HCT116 (cell line): ENCODE measurements at regions not wholly inside any gene's neighbourhood (a gene's known extent, or its start where the extent isn't known, plus 50 kb on each side); places are given as distances from the start of the nearest gene placed in this dataset.

Experiments
- ATAC-seq: fragments of 200-7000 bp; cut with Tn5 transposase; 2 replicates; pipeline ENCODE4 v1.9.1; 2020; ENCODE audit warnings: mild to moderate bottlenecking, moderate library complexity
- BruUV-seq: library from RNA; stranded (reverse); fragments of 400-500 nt; replicated peaks from 2 replicates; lab custom pipeline; 2021; lab: Mats Ljungman, UMichigan
- CTCF ChIA-PET: fragments of 300-600 bp; sonication (Branson Sonifier 250); formaldehyde crosslinking; loops from one replicate; lab custom pipeline; 2021; ENCODE audit warnings: antibody characterized with exemption; lab: Charles Lee
- POLR2A ChIA-PET: fragments of 300-600, 350-600 bp; sonication (Branson Sonifier 250); formaldehyde crosslinking; loops from one replicate; lab custom pipeline; 2021; ENCODE audit warnings: antibody characterized with exemption; lab: Charles Lee
- RAD21 ChIA-PET, 2 experiments: fragments of 300-600 bp; sonication (Branson Sonifier 250); formaldehyde crosslinking; loops; one replicate each; lab custom pipeline; 2023; ENCODE audit warnings: low total read pairs in 2 of 2; ENCODE audit not compliant: uncharacterized antibody in 2 of 2, unreplicated experiment in 2 of 2, low non-redundant PET in 1 of 2; lab: Charles Lee
- DNase-seq: peaks from one replicate; pipeline ENCODE4 v3.0.0-alpha.2; 2010; ENCODE audit warnings: low read depth, low spot score
- H2AFZ ChIP-seq: fragments of 200-600 bp; shearing (Covaris generic), sonication (generic); 2 replicates; pipeline ENCODE4 v1.6.1; 2017; ENCODE audit warnings: low read depth, mixed run types, mixed read lengths, antibody characterized with exemption, low read length; ENCODE audit not compliant: poor library complexity, severe bottlenecking
- H3K27ac ChIP-seq: 2 replicates; pipeline ENCODE4 v1.5.1; 2012; ENCODE audit warnings: low read depth, low read length
- H3K27me3 ChIP-seq: fragments of 200-600 bp; sonication (generic); 2 replicates; pipeline ENCODE4 v1.6.1; 2016; ENCODE audit warnings: mixed run types, low read length, mixed read lengths; ENCODE audit not compliant: insufficient read depth
- H3K36me3 ChIP-seq, 2 experiments: fragments of 200-500 bp in 1 of 2; fragments of 200-600 bp in 1 of 2; sonication (Bioruptor generic) in 1 of 2; sonication (generic) in 1 of 2; 2 replicates each; pipeline versions ENCODE4 v1.5.1 to v1.6.1; 2014 to 2016; ENCODE audit warnings: low read length in 2 of 2, inconsistent platforms in 1 of 2, mixed read lengths in 1 of 2, mixed run types in 1 of 2; ENCODE audit not compliant: insufficient read depth in 2 of 2, control insufficient read depth in 1 of 2
- H3K4me1 ChIP-seq, 2 experiments: fragments of 200-600 bp in 1 of 2; sonication (generic) in 1 of 2; 2 replicates each; pipeline versions ENCODE4 v1.5.1 to v1.6.1; 2012 to 2017; ENCODE audit warnings: low read length in 2 of 2, inconsistent platforms in 1 of 2, mild to moderate bottlenecking in 1 of 2, mixed read lengths in 1 of 2, mixed run types in 1 of 2, moderate library complexity in 1 of 2; ENCODE audit not compliant: insufficient read depth in 2 of 2, control insufficient read depth in 1 of 2
- H3K4me2 ChIP-seq: fragments of 200-600 bp; sonication (generic); 2 replicates; pipeline ENCODE4 v1.6.1; 2017; ENCODE audit warnings: mixed run types, low read length, mixed read lengths
- H3K4me3 ChIP-seq, 2 experiments: fragments of 200-600 bp in 1 of 2; sonication (generic) in 1 of 2; replicated peaks in 1 of 2; 2 replicates each; pipeline ENCODE4 v1.5.1; 2011 to 2016; ENCODE audit warnings: low read length in 2 of 2, control low read depth in 1 of 2, low read depth in 1 of 2, mild to moderate bottlenecking in 1 of 2, mixed read lengths in 1 of 2, mixed run types in 1 of 2
- H3K79me2 ChIP-seq: fragments of 200-600 bp; sonication (generic); 2 replicates; pipeline ENCODE4 v1.6.1; 2017; ENCODE audit warnings: mild to moderate bottlenecking, mixed run types, low read length, moderate library complexity, mixed read lengths; ENCODE audit not compliant: insufficient read depth
- H3K9ac ChIP-seq: fragments of 200-600 bp; sonication (generic); 2 replicates; pipeline ENCODE4 v1.6.1; 2016; ENCODE audit warnings: low read length, mixed read lengths
- H3K9me2 ChIP-seq: fragments of 200-600 bp; sonication (generic), shearing (Covaris generic); 2 replicates; pipeline ENCODE4 v1.6.1; 2017; ENCODE audit warnings: mixed run types, mild to moderate bottlenecking, moderate library complexity; ENCODE audit not compliant: insufficient read depth
- H3K9me3 ChIP-seq, 2 experiments: fragments of 200-500 bp in 1 of 2; fragments of 200-600 bp in 1 of 2; sonication (Bioruptor generic) in 1 of 2; sonication (generic) in 1 of 2; 2 replicates each; pipeline ENCODE4 v1.6.1; 2014 to 2017; ENCODE audit warnings: low read length in 2 of 2, mixed read lengths in 2 of 2, inconsistent platforms in 1 of 2, low read depth in 1 of 2, mild to moderate bottlenecking in 1 of 2, mixed run types in 1 of 2, moderate library complexity in 1 of 2; ENCODE audit not compliant: control insufficient read depth in 1 of 2, insufficient read depth in 1 of 2
- H4K20me1 ChIP-seq: fragments of 200-600 bp; sonication (generic), shearing (Covaris generic); 2 replicates; pipeline ENCODE4 v1.6.1; 2017; ENCODE audit warnings: mixed run types, mild to moderate bottlenecking, moderate library complexity; ENCODE audit not compliant: insufficient read depth
- CBX3 ChIP-seq: IDR thresholded peaks from 2 replicates; pipeline ENCODE4 v1.6.1; 2012; ENCODE audit warnings: low read depth
- CEBPB ChIP-seq: IDR thresholded peaks from 2 replicates; pipeline ENCODE4 v1.6.1; 2012; ENCODE audit warnings: low read depth
- EZH2phosphoT487 ChIP-seq: fragments of 200-600 bp; IDR thresholded peaks from 2 replicates; pipeline ENCODE4 v1.6.1; 2018; ENCODE audit warnings: antibody characterized with exemption, borderline replicate concordance
- FOSL1 ChIP-seq: IDR thresholded peaks from 2 replicates; pipeline ENCODE4 v1.6.1; 2012; ENCODE audit warnings: low read depth
- POLR2A ChIP-seq: IDR thresholded peaks from 2 replicates; pipeline ENCODE4 v1.7.0; 2011; ENCODE audit warnings: borderline replicate concordance; ENCODE audit not compliant: insufficient read depth, insufficient read length; ENCODE audit errors: extremely low read depth
- POLR2AphosphoS5 ChIP-seq: IDR thresholded peaks from 2 replicates; pipeline ENCODE4 v1.6.1; 2011; ENCODE audit warnings: mild to moderate bottlenecking, low read depth, low read length, moderate library complexity
- SIN3A ChIP-seq: IDR thresholded peaks from 2 replicates; pipeline ENCODE4 v1.6.1; 2012; ENCODE audit warnings: low read depth
- SP1 ChIP-seq: IDR thresholded peaks from 2 replicates; pipeline ENCODE4 v1.6.1; 2012; ENCODE audit warnings: low read depth
- TCF7L2 ChIP-seq: IDR thresholded peaks from 2 replicates; pipeline ENCODE4 v1.7.0; 2011; ENCODE audit warnings: borderline replicate concordance, inconsistent platforms; ENCODE audit not compliant: insufficient read depth, insufficient read length; ENCODE audit errors: extremely low read depth
- YY1 ChIP-seq: IDR thresholded peaks from 2 replicates; pipeline ENCODE4 v1.6.1; 2011; ENCODE audit warnings: low read length, low read depth, moderate library complexity, mild to moderate bottlenecking; ENCODE audit not compliant: insufficient replicate concordance; ENCODE audit errors: extremely low read depth
- ZFX ChIP-seq: fragments of 450-650 bp; IDR thresholded peaks from 2 replicates; pipeline ENCODE4 v1.6.1; 2017
- intact Hi-C: fragments of 100-400 bp; cut with micrococcal nuclease; formaldehyde crosslinking; loops from 2 replicates; pipeline ENCODE4 v1.10.0; 2022
- TF ChIP-seq, protein P1 (sequence below), 3 experiments: fragments of 200-600 bp in 1 of 3; sonication (generic) in 1 of 3; IDR thresholded peaks in 2 of 3; conservative IDR thresholded peaks in 1 of 3; 2 replicates each; pipeline ENCODE4 v1.5.1; 2012 to 2017; ENCODE audit warnings: low read depth in 2 of 3, low read length in 2 of 3, antibody characterized with exemption in 1 of 3, borderline replicate concordance in 1 of 3, control low read depth in 1 of 3, mild to moderate bottlenecking in 1 of 3, mixed read lengths in 1 of 3, mixed run types in 1 of 3, moderate library complexity in 1 of 3; ENCODE audit not compliant: insufficient read depth in 1 of 3
- TF ChIP-seq, protein P2 (sequence below): IDR thresholded peaks from 2 replicates; pipeline ENCODE4 v1.6.1; 2011; ENCODE audit warnings: mild to moderate bottlenecking, low read length, moderate library complexity; ENCODE audit not compliant: insufficient replicate concordance; ENCODE audit errors: extremely low read depth

DNA sequence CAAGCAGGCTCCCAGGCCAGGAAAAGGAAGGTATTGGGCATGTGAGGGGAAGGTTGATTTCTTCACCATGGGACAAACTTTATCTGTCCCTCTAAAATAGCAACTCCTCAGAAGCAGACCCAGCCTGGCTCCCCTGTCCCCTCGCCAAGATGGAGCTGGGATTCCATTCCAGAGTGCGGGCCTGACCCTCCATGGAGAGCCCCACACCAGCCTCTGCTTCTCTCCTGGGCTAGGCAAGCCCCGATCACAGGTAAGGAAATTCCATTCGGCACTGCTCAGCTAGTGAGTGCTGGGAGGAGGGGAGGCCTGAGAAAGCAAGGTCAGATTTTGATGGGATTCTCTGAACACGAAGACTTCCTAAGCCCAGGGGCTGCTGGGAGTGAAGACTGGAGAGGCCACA, 98.4 kb downstream of the EFNB1 start:
- no peaks in the 10 kb centered on the region for H4K20me1 ChIP-seq
- ChIA-PET RAD21 (no interaction called here), POLR2A (no interaction called here), CTCF (no interaction called here)
- no peaks in the 10 kb centered on the region for H3K36me3 ChIP-seq
- no peak overlapping the region for H3K27ac ChIP-seq
- DNase-seq = no peak
- ATAC-seq = no peak
- intact Hi-C loops = no loop called here
- H3K27me3 ChIP-seq = no peaks in the 10 kb centered on the region
- H3K4me3 ChIP-seq = no peak overlapping the region
- H3K9me3 ChIP-seq = no peaks in the 10 kb centered on the region
- H3K9me2 ChIP-seq = no peaks in the 10 kb centered on the region
- H3K4me1 ChIP-seq = peaks cover 0 to 27% of the 10 kb centered on the region in 2 experiments; a peak in 3 of 4 replicates
- BruUV-seq = no TSS peak
- no peak overlapping the region for H3K9ac ChIP-seq
- no peak for TF ChIP-seq POLR2AphosphoS5
- TF ChIP-seq, protein P1, sequence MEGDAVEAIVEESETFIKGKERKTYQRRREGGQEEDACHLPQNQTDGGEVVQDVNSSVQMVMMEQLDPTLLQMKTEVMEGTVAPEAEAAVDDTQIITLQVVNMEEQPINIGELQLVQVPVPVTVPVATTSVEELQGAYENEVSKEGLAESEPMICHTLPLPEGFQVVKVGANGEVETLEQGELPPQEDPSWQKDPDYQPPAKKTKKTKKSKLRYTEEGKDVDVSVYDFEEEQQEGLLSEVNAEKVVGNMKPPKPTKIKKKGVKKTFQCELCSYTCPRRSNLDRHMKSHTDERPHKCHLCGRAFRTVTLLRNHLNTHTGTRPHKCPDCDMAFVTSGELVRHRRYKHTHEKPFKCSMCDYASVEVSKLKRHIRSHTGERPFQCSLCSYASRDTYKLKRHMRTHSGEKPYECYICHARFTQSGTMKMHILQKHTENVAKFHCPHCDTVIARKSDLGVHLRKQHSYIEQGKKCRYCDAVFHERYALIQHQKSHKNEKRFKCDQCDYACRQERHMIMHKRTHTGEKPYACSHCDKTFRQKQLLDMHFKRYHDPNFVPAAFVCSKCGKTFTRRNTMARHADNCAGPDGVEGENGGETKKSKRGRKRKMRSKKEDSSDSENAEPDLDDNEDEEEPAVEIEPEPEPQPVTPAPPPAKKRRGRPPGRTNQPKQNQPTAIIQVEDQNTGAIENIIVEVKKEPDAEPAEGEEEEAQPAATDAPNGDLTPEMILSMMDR (IDR thresholded peaks at IDR 0.05 in 2 of 3, conservative IDR thresholded peaks at IDR 0.05 in 1 of 3; ENCODE audit: borderline replicate concordance in 1 of 3, insufficient read depth in 1 of 3, low read depth in 2 of 3, low read length in 2 of 3) = no peak
- H2AFZ ChIP-seq = no peak overlapping the region
- no peak overlapping the region for H3K4me2 ChIP-seq
- H3K79me2 ChIP-seq = no peaks in the 10 kb centered on the region

DNA sequence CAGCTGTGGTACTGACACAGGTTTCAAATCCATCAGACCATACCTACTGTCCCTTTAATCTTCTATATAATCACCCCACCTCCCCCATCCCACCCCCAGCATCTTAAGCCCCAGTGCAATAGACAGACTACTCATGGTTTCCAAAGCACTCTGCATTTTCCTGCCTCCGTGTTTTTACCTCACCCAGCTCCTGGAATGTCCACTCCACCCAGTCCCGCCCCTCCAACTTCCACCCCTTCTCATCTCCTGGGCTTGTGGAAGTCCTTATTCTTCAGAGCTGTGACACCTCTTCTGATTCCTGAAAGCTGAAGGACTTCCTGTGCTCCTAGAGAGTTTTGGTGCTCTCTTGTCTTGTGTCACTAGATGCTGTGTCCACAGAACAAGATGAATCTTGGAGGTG, 94.3 kb downstream of the EFNB1 start:
- intact Hi-C loops = no loop called here
- Histone ChIP-seq H3K4me1 (no peaks in the 10 kb centered on the region), H3K9ac (no peak overlapping the region), H3K79me2 (no peaks in the 10 kb centered on the region), H4K20me1 (no peaks in the 10 kb centered on the region), H3K9me3 (no peaks in the 10 kb centered on the region), H3K36me3 (no peaks in the 10 kb centered on the region), H2AFZ (no peak overlapping the region), H3K9me2 (no peaks in the 10 kb centered on the region), H3K4me3 (no peak overlapping the region), H3K27me3 (no peaks in the 10 kb centered on the region), H3K27ac (no peak overlapping the region), H3K4me2 (no peak overlapping the region)
- POLR2A ChIA-PET = no interaction called here
- ATAC-seq (no peak), DNase-seq (no peak)
- CTCF ChIA-PET = no interaction called here
- TF ChIP-seq SP1 (no peak), SIN3A (no peak), EZH2phosphoT487 (no peak), FOSL1 (no peak), TCF7L2 (no peak), CBX3 (no peak), CEBPB (no peak), POLR2AphosphoS5 (no peak), POLR2A (no peak), ZFX (no peak), YY1 (no peak)
- TF ChIP-seq, protein P1 (IDR thresholded peaks at IDR 0.05 in 2 of 3, conservative IDR thresholded peaks at IDR 0.05 in 1 of 3; ENCODE audit: borderline replicate concordance in 1 of 3, insufficient read depth in 1 of 3, low read depth in 2 of 3, low read length in 2 of 3) = no peak
- TF ChIP-seq, protein P2, sequence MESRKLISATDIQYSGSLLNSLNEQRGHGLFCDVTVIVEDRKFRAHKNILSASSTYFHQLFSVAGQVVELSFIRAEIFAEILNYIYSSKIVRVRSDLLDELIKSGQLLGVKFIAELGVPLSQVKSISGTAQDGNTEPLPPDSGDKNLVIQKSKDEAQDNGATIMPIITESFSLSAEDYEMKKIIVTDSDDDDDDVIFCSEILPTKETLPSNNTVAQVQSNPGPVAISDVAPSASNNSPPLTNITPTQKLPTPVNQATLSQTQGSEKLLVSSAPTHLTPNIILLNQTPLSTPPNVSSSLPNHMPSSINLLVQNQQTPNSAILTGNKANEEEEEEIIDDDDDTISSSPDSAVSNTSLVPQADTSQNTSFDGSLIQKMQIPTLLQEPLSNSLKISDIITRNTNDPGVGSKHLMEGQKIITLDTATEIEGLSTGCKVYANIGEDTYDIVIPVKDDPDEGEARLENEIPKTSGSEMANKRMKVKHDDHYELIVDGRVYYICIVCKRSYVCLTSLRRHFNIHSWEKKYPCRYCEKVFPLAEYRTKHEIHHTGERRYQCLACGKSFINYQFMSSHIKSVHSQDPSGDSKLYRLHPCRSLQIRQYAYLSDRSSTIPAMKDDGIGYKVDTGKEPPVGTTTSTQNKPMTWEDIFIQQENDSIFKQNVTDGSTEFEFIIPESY = no peak
- BruUV-seq = no TSS peak
- RAD21 ChIA-PET = no interaction called here
